ENCODE measurements at regions not wholly inside any gene's neighbourhood (a gene's known extent, or its start where the extent isn't known, plus 50 kb on each side); places are given as distances from the start of the nearest gene placed in this dataset.

DNA sequence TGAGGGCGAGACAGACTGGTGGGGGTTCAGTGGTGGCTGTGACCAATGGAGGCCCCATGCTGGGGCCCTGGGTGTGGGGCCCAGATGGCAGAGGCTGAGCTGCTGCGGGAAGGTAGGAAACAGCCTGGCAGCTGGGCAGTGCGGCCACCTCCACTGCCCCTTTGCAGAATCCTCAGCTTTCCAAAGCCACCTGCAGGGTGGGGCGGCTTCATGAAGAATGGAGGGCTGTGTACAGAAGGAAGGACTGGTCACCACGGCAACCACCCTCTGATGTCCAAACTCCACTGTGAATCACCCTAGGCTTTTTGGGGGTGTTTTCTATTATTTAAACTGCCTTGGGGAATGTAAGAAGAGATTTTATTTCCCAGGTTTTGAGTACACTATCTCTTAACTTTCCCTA is 166.3 kb upstream of the NAV2 start:
- Histone ChIP-seq H3K9ac (ENCODE audit: insufficient read depth in 1 of 2, low read length in 2 of 2) (no peak overlapping the region), H3K27me3 (ENCODE audit: control insufficient read depth in 3 of 3, insufficient read depth in 3 of 3, low read length in 2 of 3) (peaks cover 0 to 22% (median 19%) of the 10 kb centered on the region in 3 donors), H3K36me3 (ENCODE audit: control insufficient read depth in 4 of 4, insufficient read depth in 4 of 4, low read length in 4 of 4) (no peaks in the 10 kb centered on the region), H3K4me3 (no peak overlapping the region), H3K4me1 (ENCODE audit: control insufficient read depth in 5 of 5, insufficient read depth in 5 of 5, low read length in 5 of 5) (peaks cover 0 to 3% (median 0%) of the 10 kb centered on the region in 5 donors), H3K27ac (ENCODE audit: low read depth in 1 of 2, low read length in 1 of 2) (no peak overlapping the region), H3K9me3 (ENCODE audit: control insufficient read depth in 4 of 4, insufficient read depth in 3 of 4, low read length in 3 of 4) (no peaks in the 10 kb centered on the region)
- 92 to 93% methylated on average over 5 of the region's 5 CpGs for WGBS, 2 donors
- TF ChIP-seq, protein P1, sequence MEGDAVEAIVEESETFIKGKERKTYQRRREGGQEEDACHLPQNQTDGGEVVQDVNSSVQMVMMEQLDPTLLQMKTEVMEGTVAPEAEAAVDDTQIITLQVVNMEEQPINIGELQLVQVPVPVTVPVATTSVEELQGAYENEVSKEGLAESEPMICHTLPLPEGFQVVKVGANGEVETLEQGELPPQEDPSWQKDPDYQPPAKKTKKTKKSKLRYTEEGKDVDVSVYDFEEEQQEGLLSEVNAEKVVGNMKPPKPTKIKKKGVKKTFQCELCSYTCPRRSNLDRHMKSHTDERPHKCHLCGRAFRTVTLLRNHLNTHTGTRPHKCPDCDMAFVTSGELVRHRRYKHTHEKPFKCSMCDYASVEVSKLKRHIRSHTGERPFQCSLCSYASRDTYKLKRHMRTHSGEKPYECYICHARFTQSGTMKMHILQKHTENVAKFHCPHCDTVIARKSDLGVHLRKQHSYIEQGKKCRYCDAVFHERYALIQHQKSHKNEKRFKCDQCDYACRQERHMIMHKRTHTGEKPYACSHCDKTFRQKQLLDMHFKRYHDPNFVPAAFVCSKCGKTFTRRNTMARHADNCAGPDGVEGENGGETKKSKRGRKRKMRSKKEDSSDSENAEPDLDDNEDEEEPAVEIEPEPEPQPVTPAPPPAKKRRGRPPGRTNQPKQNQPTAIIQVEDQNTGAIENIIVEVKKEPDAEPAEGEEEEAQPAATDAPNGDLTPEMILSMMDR (IDR thresholded peaks at IDR 0.05; ENCODE audit: control extremely low read depth, extremely low read depth), result no peak
- DNase-seq, result no peak
- ATAC-seq (ENCODE audit: insufficient read depth, low FRiP score), result no peak

DNA sequence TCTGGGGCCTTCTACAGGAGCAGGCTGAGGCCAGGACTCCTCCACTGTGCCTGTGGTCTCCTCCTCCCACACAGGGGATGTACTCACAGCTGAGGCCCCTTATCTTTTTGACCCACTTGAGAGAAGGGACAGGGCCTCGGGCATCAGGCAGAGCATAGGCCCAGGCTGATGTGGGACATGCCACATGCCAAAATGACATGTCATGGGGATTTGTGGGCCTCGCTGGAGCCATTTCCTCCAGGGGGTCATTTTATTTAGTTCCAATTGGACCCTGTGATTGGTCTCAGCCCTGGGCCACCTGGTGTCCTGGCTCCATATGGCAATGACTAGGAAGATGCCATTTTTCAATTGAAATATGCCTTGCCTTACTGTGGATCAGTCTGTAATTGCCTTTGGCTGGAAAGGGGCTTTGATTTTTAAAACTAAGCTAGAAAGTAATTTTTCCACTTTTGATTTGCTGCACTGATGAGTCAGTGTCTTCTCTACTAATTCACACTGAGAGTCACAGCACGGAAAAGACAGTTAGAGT is 171.1 kb upstream of the NAV2 start:
- Histone ChIP-seq H3K9ac (ENCODE audit: insufficient read depth in 1 of 2, low read length in 2 of 2) (no peak overlapping the region), H3K27me3 (ENCODE audit: control insufficient read depth in 3 of 3, insufficient read depth in 3 of 3, low read length in 2 of 3) (peaks cover 0 to 16% (median 7%) of the 10 kb centered on the region in 3 donors), H3K27ac (ENCODE audit: low read depth in 1 of 2, low read length in 1 of 2) (no peak overlapping the region), H3K9me3 (ENCODE audit: control insufficient read depth in 4 of 4, insufficient read depth in 3 of 4, low read length in 3 of 4) (no peaks in the 10 kb centered on the region), H3K4me1 (ENCODE audit: control insufficient read depth in 5 of 5, insufficient read depth in 5 of 5, low read length in 5 of 5) (peaks cover 0 to 3% (median 0%) of the 10 kb centered on the region in 5 donors), H3K36me3 (ENCODE audit: control insufficient read depth in 4 of 4, insufficient read depth in 4 of 4, low read length in 4 of 4) (no peaks in the 10 kb centered on the region), H3K4me3 (no peak overlapping the region)
- 88 to 90% methylated on average over 3 of the region's 3 CpGs for WGBS, 2 donors
- DNase-seq (no peak), ATAC-seq (ENCODE audit: insufficient read depth, low FRiP score) (no peak)
- TF ChIP-seq, protein P1 (IDR thresholded peaks at IDR 0.05; ENCODE audit: control extremely low read depth, extremely low read depth), result no peak

DNA sequence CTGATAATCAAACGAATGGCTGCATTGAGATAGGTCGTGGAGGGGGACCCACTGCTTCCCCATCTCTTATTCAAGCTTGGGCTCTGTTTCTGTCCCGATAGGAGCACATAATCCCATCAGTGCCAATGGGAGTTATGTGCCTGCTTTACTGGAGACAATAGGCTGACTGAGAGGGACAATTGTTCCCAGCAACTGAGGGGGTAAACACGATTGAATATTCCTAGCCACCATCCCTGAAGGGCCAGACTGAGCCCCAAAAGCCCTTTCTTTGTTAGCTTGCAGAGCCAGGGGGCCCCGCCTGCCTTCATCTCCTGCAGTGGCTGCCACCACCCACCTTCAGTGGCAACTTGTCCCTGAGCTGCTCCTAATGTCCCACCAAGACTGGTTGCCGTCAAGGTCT is 172.8 kb upstream of the NAV2 start:
- Histone ChIP-seq H3K4me1 (ENCODE audit: control insufficient read depth in 5 of 5, insufficient read depth in 5 of 5, low read length in 5 of 5) (peaks cover 0 to 6% (median 3%) of the 10 kb centered on the region in 5 donors), H3K4me3 (no peak overlapping the region), H3K9me3 (ENCODE audit: control insufficient read depth in 4 of 4, insufficient read depth in 3 of 4, low read length in 3 of 4) (no peaks in the 10 kb centered on the region), H3K9ac (ENCODE audit: insufficient read depth in 1 of 2, low read length in 2 of 2) (no peak overlapping the region), H3K36me3 (ENCODE audit: control insufficient read depth in 4 of 4, insufficient read depth in 4 of 4, low read length in 4 of 4) (no peaks in the 10 kb centered on the region), H3K27ac (ENCODE audit: low read depth in 1 of 2, low read length in 1 of 2) (no peak overlapping the region), H3K27me3 (ENCODE audit: control insufficient read depth in 3 of 3, insufficient read depth in 3 of 3, low read length in 2 of 3) (peaks cover 0 to 13% (median 7%) of the 10 kb centered on the region in 3 donors)
- no peak for DNase-seq
- no peak for ATAC-seq (ENCODE audit: insufficient read depth, low FRiP score)
- 82 to 86% methylated on average over 6 of the region's 6 CpGs for WGBS, 2 donors
- TF ChIP-seq, protein P1 (IDR thresholded peaks at IDR 0.05; ENCODE audit: control extremely low read depth, extremely low read depth), result no peak

All from lung (tissue), 11 donors.